GM23338 (cell line): ENCODE measurements at regions not wholly inside any gene's neighbourhood (a gene's known extent, or its start where the extent isn't known, plus 50 kb on each side); places are given as distances from the start of the nearest gene placed in this dataset.

Source experiments
- JUNB ChIP-seq: IDR thresholded peaks from one replicate; pipeline ENCODE4 v1.6.1; 2016; ENCODE audit warnings: antibody characterized with exemption; ENCODE audit not compliant: unreplicated experiment
- NANOG ChIP-seq: IDR thresholded peaks from 2 replicates; pipeline ENCODE4 v1.6.1; 2016; ENCODE audit warnings: antibody characterized with exemption, borderline replicate concordance
- ZNF114 ChIP-seq: fragments of 250-450 bp; sonication (Bioruptor Pico); IDR thresholded peaks from 2 replicates; pipeline ENCODE4 v1.5.0; 2020; ENCODE audit warnings: mild to moderate bottlenecking, moderate library complexity
- ZNF331 ChIP-seq: fragments of 250-450 bp; sonication (Bioruptor Pico); IDR thresholded peaks from 2 replicates; pipeline ENCODE4 v1.5.0; 2020; ENCODE audit warnings: low read depth, mild to moderate bottlenecking, moderate library complexity
- TF ChIP-seq, protein P1 (sequence below), 2 experiments: fragments of 200-600 bp in 1 of 2; sonication (generic) in 1 of 2; conservative IDR thresholded peaks; 2 replicates each; pipeline versions ENCODE4 v1.5.1 to v1.6.1; 2016 to 2017; ENCODE audit warnings: antibody characterized with exemption in 2 of 2, low read depth in 2 of 2, mild to moderate bottlenecking in 2 of 2, moderate library complexity in 1 of 2
- TF ChIP-seq, protein P2 (sequence below): IDR thresholded peaks from one replicate; pipeline ENCODE4 v1.6.1; 2018; ENCODE audit warnings: antibody characterized with exemption; ENCODE audit not compliant: unreplicated experiment

DNA sequence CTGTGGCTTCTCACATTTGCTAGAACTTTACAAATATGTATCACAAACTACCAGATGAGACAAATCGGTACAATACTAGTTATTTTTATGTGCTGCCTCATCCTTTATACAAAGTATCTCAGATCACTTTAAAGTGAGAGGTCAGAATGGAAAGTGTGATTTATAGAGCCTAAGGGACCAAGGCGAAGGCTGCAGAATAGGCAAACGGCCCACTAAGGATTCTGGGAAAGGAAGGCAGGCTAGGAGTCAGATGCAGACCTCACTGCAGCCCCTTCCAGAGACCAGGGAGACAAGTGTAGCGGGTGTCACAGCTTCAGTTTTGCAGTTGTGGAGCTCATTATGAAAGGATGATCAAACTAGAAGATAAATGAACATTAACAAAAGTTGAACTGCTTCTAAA lies 190.6 kb downstream of the HIBADH start (continued):
- TF ChIP-seq JUNB (no peak), ZNF114 (no peak), NANOG (no peak), ZNF331 (CRISPR knock-in tag) (no peak)
- TF ChIP-seq, protein P1, sequence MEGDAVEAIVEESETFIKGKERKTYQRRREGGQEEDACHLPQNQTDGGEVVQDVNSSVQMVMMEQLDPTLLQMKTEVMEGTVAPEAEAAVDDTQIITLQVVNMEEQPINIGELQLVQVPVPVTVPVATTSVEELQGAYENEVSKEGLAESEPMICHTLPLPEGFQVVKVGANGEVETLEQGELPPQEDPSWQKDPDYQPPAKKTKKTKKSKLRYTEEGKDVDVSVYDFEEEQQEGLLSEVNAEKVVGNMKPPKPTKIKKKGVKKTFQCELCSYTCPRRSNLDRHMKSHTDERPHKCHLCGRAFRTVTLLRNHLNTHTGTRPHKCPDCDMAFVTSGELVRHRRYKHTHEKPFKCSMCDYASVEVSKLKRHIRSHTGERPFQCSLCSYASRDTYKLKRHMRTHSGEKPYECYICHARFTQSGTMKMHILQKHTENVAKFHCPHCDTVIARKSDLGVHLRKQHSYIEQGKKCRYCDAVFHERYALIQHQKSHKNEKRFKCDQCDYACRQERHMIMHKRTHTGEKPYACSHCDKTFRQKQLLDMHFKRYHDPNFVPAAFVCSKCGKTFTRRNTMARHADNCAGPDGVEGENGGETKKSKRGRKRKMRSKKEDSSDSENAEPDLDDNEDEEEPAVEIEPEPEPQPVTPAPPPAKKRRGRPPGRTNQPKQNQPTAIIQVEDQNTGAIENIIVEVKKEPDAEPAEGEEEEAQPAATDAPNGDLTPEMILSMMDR (conservative IDR thresholded peaks at IDR 0.05; ENCODE audit: low read depth in 2 of 2), result no peak
- TF ChIP-seq, protein P2, sequence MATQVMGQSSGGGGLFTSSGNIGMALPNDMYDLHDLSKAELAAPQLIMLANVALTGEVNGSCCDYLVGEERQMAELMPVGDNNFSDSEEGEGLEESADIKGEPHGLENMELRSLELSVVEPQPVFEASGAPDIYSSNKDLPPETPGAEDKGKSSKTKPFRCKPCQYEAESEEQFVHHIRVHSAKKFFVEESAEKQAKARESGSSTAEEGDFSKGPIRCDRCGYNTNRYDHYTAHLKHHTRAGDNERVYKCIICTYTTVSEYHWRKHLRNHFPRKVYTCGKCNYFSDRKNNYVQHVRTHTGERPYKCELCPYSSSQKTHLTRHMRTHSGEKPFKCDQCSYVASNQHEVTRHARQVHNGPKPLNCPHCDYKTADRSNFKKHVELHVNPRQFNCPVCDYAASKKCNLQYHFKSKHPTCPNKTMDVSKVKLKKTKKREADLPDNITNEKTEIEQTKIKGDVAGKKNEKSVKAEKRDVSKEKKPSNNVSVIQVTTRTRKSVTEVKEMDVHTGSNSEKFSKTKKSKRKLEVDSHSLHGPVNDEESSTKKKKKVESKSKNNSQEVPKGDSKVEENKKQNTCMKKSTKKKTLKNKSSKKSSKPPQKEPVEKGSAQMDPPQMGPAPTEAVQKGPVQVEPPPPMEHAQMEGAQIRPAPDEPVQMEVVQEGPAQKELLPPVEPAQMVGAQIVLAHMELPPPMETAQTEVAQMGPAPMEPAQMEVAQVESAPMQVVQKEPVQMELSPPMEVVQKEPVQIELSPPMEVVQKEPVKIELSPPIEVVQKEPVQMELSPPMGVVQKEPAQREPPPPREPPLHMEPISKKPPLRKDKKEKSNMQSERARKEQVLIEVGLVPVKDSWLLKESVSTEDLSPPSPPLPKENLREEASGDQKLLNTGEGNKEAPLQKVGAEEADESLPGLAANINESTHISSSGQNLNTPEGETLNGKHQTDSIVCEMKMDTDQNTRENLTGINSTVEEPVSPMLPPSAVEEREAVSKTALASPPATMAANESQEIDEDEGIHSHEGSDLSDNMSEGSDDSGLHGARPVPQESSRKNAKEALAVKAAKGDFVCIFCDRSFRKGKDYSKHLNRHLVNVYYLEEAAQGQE, result no peak
